Panc1 (cell line): ENCODE measurements at regions not wholly inside any gene's neighbourhood (a gene's known extent, or its start where the extent isn't known, plus 50 kb on each side); places are given as distances from the start of the nearest gene placed in this dataset.

Experiments used
- CTCF ChIP-seq: fragments of 450-650 bp; IDR thresholded peaks from 2 replicates; pipeline ENCODE4 v1.5.1; 2017; ENCODE audit warnings: mild to moderate bottlenecking
- POLR2AphosphoS5 ChIP-seq: IDR thresholded peaks from 2 replicates; pipeline ENCODE4 v1.6.1; 2012; ENCODE audit warnings: mild to moderate bottlenecking, low read depth, low read length, moderate library complexity
- REST ChIP-seq, 2 experiments: IDR thresholded peaks; 2 replicates each; pipeline ENCODE4 v1.6.1; 2011 to 2012; ENCODE audit warnings: low read depth in 2 of 2, control low read depth in 1 of 2, low read length in 1 of 2, mild to moderate bottlenecking in 1 of 2, moderate library complexity in 1 of 2; ENCODE audit not compliant: insufficient read depth in 1 of 2
- SIN3A ChIP-seq: IDR thresholded peaks from 2 replicates; pipeline ENCODE4 v1.6.1; 2012; ENCODE audit warnings: low read depth, mild to moderate bottlenecking, low read length, moderate library complexity, borderline replicate concordance; ENCODE audit not compliant: insufficient read depth

- TF ChIP-seq CTCF: no peak
- TF ChIP-seq SIN3A: no peak
- TF ChIP-seq POLR2AphosphoS5: no peak
- no peak for TF ChIP-seq REST (IDR thresholded peaks at IDR 0.05; ENCODE audit: insufficient read depth in 1 of 2, low read depth in 2 of 2, low read length in 1 of 2)
Measured at GRCh38 chr4:141430686-141431085, 205.7 kb upstream of the IL15 start.
